Kidney (tissue), 13 donors: ENCODE measurements at regions not wholly inside any gene's neighbourhood (a gene's known extent, or its start where the extent isn't known, plus 50 kb on each side); places are given as distances from the start of the nearest gene placed in this dataset.

Experiments
- DNase-seq, 5 donors: peaks; one replicate each; pipeline ENCODE4 v3.0.0-alpha.2; 2013 to 2020
- FAIRE-seq: peaks from 2 replicates; lab custom pipeline; 2012; peaks lifted over from hg19 to GRCh38; lab: Jason Lieb, UNC
- H3K27ac ChIP-seq, 2 donors: one replicate each; pipeline ENCODE4 v1.7.0; 2013; ENCODE audit warnings: low read depth in 2 of 2, low read length in 2 of 2, inconsistent platforms in 1 of 2
- H3K27me3 ChIP-seq: one replicate; pipeline ENCODE4 v1.7.1; 2013; ENCODE audit warnings: low read length, inconsistent platforms; ENCODE audit not compliant: control insufficient read depth, insufficient read depth
- H3K36me3 ChIP-seq, 3 donors: one replicate each; pipeline versions ENCODE4 v1.7.0 to v1.7.1; 2013; ENCODE audit warnings: low read length in 3 of 3, control low read depth in 1 of 3, inconsistent platforms in 1 of 3; ENCODE audit not compliant: insufficient read depth in 3 of 3, control insufficient read depth in 2 of 3
- H3K4me1 ChIP-seq, 3 donors: one replicate each; pipeline versions ENCODE4 v1.7.0 to v1.7.1; 2013; ENCODE audit warnings: low read length in 3 of 3, inconsistent platforms in 1 of 3, low read depth in 1 of 3; ENCODE audit not compliant: control insufficient read depth in 2 of 3, insufficient read depth in 2 of 3
- H3K4me3 ChIP-seq, 3 donors: one replicate each; pipeline versions ENCODE4 v1.7.0 to v1.8.1; 2013; ENCODE audit warnings: low read length in 3 of 3, control low read depth in 1 of 3, inconsistent platforms in 1 of 3
- H3K9ac ChIP-seq, 3 donors: one replicate each; pipeline versions ENCODE4 v1.7.0 to v1.7.1; 2013; ENCODE audit warnings: low read length in 3 of 3, control low read depth in 1 of 3, inconsistent platforms in 1 of 3
- H3K9me3 ChIP-seq, 3 donors: one replicate each; pipeline versions ENCODE4 v1.7.0 to v1.7.1; 2013; ENCODE audit warnings: low read length in 3 of 3, control low read depth in 1 of 3, inconsistent platforms in 1 of 3; ENCODE audit not compliant: control insufficient read depth in 2 of 3, insufficient read depth in 1 of 3
- intact Hi-C: fragments of 100-400 bp; cut with DNase I; formaldehyde crosslinking; loops from one replicate; pipeline ENCODE4 v1.11.1; 2022
- TF ChIP-seq, protein P1 (sequence below): IDR thresholded peaks from 3 replicates; pipeline ENCODE4 v1.5.1; 2012; ENCODE audit warnings: mild to moderate bottlenecking, moderate library complexity, borderline replicate concordance; ENCODE audit not compliant: insufficient read depth; ENCODE audit errors: extremely low read depth
- donor health status: control.
- donor health status: control.
- donor health status: control.
- donor health status: control.
- donor health status: control.
- donor health status: DM: yes; HTN: yes; CAD: no.
- donor health status: Normal renal cell carcinoma (clear cell type).

GRCh38 chr17:13359774-13360173, 242.0 kb downstream of the HS3ST3A1 start:
- DNase-seq (no peak), FAIRE-seq (no peak)
- TF ChIP-seq, protein P1, sequence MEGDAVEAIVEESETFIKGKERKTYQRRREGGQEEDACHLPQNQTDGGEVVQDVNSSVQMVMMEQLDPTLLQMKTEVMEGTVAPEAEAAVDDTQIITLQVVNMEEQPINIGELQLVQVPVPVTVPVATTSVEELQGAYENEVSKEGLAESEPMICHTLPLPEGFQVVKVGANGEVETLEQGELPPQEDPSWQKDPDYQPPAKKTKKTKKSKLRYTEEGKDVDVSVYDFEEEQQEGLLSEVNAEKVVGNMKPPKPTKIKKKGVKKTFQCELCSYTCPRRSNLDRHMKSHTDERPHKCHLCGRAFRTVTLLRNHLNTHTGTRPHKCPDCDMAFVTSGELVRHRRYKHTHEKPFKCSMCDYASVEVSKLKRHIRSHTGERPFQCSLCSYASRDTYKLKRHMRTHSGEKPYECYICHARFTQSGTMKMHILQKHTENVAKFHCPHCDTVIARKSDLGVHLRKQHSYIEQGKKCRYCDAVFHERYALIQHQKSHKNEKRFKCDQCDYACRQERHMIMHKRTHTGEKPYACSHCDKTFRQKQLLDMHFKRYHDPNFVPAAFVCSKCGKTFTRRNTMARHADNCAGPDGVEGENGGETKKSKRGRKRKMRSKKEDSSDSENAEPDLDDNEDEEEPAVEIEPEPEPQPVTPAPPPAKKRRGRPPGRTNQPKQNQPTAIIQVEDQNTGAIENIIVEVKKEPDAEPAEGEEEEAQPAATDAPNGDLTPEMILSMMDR: no peak
- Histone ChIP-seq H3K27ac (no peak overlapping the region), H3K9me3 (no peaks in the 10 kb centered on the region), H3K4me1 (no peaks in the 10 kb centered on the region), H3K27me3 (no peaks in the 10 kb centered on the region), H3K4me3 (no peak overlapping the region), H3K9ac (no peak overlapping the region), H3K36me3 (no peaks in the 10 kb centered on the region)
- intact Hi-C loops: no loop called here

- TF ChIP-seq, protein P1: no peak
- H3K27ac ChIP-seq: no peak overlapping the region
- H3K36me3 ChIP-seq: no peaks in the 10 kb centered on the region
- H3K9ac ChIP-seq: no peak overlapping the region
- no peaks in the 10 kb centered on the region for H3K4me1 ChIP-seq
- DNase-seq: no peak
- no peaks in the 10 kb centered on the region for H3K27me3 ChIP-seq
- FAIRE-seq: no peak
- no peak overlapping the region for H3K4me3 ChIP-seq
- H3K9me3 ChIP-seq: no peaks in the 10 kb centered on the region
- intact Hi-C loops: no loop called here
These were observed 246.7 kb downstream of the HS3ST3A1 start for GRCh38 chr17:13355054-13355453.

- Histone ChIP-seq H3K4me3 (no peak overlapping the region), H3K9me3 (no peaks in the 10 kb centered on the region), H3K9ac (no peak overlapping the region), H3K27ac (no peak overlapping the region), H3K4me1 (no peaks in the 10 kb centered on the region), H3K27me3 (no peaks in the 10 kb centered on the region), H3K36me3 (no peaks in the 10 kb centered on the region)
- FAIRE-seq (no peak), DNase-seq (no peak)
- intact Hi-C loops: no loop called here
- TF ChIP-seq, protein P1: no peak
These were observed 248.1 kb downstream of the HS3ST3A1 start for GRCh38 chr17:13353590-13353989.

DNA sequence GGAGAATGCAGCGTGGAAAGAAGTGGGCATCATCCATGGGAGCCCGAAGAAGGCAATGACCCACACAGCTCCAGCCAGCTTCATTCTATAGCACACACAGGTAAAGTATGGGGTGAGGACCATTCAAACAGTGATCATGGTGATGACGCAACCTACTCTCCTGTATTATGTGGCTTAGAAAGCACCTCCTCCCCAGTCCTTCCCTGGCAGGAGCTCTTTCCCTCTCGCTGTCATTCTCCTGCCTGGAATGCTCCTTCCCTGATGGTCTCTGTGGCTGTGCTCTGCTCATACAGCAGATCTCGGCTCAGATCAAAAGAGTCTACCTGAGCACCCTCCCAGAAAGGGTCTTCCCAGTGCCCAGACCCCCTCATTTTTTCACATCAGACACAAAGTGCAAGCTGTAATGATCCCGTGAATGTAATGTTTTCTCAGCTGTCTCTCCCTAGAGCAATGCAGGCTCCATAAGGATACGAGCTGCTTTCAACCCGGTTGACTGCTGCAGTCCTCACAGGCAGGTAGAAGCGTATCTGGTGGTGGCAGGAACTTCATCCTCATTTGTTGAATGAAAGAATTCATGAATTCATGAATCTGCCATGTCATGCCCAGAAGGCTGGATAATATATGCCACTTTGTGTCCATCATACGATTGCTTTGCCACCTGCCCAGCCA, 248.8 kb downstream of the HS3ST3A1 start:
- H3K27me3 ChIP-seq: no peaks in the 10 kb centered on the region
- TF ChIP-seq, protein P1: no peak
- intact Hi-C loops: no loop called here
- DNase-seq: no peak
- H3K36me3 ChIP-seq: no peaks in the 10 kb centered on the region
- H3K4me1 ChIP-seq: no peaks in the 10 kb centered on the region
- H3K9me3 ChIP-seq: no peaks in the 10 kb centered on the region
- no peak for FAIRE-seq
- H3K9ac ChIP-seq: no peak overlapping the region
- H3K4me3 ChIP-seq: no peak overlapping the region
- H3K27ac ChIP-seq: no peak overlapping the region
